ENCODE measurements at regions not wholly inside any gene's neighbourhood (a gene's known extent, or its start where the extent isn't known, plus 50 kb on each side); places are given as distances from the start of the nearest gene placed in this dataset.

DNA sequence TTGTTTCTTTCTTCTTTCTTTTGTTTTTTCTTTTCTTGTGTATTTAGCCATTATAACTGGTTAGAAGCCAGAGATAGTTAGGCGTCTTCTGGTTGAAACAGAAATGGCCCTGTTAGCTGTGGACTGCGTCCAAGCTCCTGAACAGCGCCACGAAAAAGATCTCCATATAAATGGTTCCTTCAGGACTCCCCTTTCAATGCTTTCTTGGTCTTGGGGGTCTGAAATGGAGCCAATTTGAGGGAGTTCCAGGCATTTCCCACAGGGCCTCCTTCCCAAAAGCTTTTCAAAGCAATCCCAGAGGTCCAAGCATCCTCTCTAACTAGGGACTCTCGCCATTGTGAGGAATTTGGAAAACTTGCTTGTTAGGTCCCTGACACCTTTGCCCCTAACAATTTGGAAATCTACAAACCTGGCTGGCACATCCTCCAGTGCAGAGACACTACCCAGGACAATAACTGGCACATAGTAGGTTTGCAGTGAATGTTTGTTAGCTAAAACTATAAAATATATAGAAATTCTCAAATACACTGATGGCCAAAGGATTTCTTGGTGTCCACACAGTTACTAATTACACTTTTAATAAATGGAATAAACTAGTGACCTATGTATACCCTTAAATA, 80.1 kb downstream of the MYCN start:
- H4K20me1 ChIP-seq (ENCODE audit: control insufficient read depth, insufficient read depth, insufficient read length): no peaks in the 10 kb centered on the region
- no peak overlapping the region for H3K56ac ChIP-seq (ENCODE audit: insufficient read length, low read depth, low read length)
- H2BK120ac ChIP-seq (ENCODE audit: low read depth, low read length, poor library complexity, severe bottlenecking): no peak overlapping the region
- no peak overlapping the region for H2BK20ac ChIP-seq (ENCODE audit: low read depth, low read length, poor library complexity, severe bottlenecking)
- H3K14ac ChIP-seq (ENCODE audit: insufficient read depth, low read length): no peak overlapping the region
- no peaks in the 10 kb centered on the region for H3K9me3 ChIP-seq (ENCODE audit: control insufficient read depth, low read depth, low read length)
- Mint-ChIP-seq H3K4me1 (peaks cover 37 to 48% of the 10 kb centered on the region in 2 experiments), H3K4me3 (no peak overlapping the region), H3K27me3 (ENCODE audit: low read depth) (peaks cover 5% of the 10 kb centered on the region), H3K9me3 (no peaks in the 10 kb centered on the region; a peak in 1 of 5 replicates), H3K27ac (no peak overlapping the region), H3K36me3 (ENCODE audit: insufficient read depth in 1 of 3, low read depth in 3 of 3) (no peaks in the 10 kb centered on the region)
- no peaks in the 10 kb centered on the region for H3K79me1 ChIP-seq (ENCODE audit: insufficient read depth, low read depth, low read length, poor library complexity, severe bottlenecking)
- 0 out of 2 replicates have a peak, but pooled peaks cover 2% of the 10 kb centered on the region for H3K4me1 ChIP-seq (ENCODE audit: insufficient read depth, low read length)
- no peak overlapping the region for H2BK12ac ChIP-seq (ENCODE audit: insufficient read length, low read depth, low read length)
- H3K27me3 ChIP-seq (ENCODE audit: insufficient read depth, low read length): no peaks in the 10 kb centered on the region
- H2BK5ac ChIP-seq (ENCODE audit: insufficient read length, low read length): no peak overlapping the region
- no peak overlapping the region for H2AK5ac ChIP-seq (ENCODE audit: insufficient read length, low read length)
- no peak overlapping the region for H2BK15ac ChIP-seq (ENCODE audit: low read depth, low read length)
- TF ChIP-seq, protein P1, sequence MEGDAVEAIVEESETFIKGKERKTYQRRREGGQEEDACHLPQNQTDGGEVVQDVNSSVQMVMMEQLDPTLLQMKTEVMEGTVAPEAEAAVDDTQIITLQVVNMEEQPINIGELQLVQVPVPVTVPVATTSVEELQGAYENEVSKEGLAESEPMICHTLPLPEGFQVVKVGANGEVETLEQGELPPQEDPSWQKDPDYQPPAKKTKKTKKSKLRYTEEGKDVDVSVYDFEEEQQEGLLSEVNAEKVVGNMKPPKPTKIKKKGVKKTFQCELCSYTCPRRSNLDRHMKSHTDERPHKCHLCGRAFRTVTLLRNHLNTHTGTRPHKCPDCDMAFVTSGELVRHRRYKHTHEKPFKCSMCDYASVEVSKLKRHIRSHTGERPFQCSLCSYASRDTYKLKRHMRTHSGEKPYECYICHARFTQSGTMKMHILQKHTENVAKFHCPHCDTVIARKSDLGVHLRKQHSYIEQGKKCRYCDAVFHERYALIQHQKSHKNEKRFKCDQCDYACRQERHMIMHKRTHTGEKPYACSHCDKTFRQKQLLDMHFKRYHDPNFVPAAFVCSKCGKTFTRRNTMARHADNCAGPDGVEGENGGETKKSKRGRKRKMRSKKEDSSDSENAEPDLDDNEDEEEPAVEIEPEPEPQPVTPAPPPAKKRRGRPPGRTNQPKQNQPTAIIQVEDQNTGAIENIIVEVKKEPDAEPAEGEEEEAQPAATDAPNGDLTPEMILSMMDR (conservative IDR thresholded peaks at IDR 0.05): no peak
- no peak overlapping the region for H4K91ac ChIP-seq (ENCODE audit: insufficient read length, low read depth, low read length)
- no peak overlapping the region for H4K8ac ChIP-seq (replicated peaks; ENCODE audit: insufficient read length, low read depth, low read length)
- no peak overlapping the region for H3T11ph ChIP-seq (ENCODE audit: low read length)
- no peak overlapping the region for H3K9ac ChIP-seq (ENCODE audit: extremely low read depth, insufficient read length, low read length)
- H3K18ac ChIP-seq (ENCODE audit: insufficient read length, low read depth, low read length): no peak overlapping the region
- no peak for DNase-seq
- H2AFZ ChIP-seq (ENCODE audit: low read length): no peak overlapping the region
- H3K27ac ChIP-seq (ENCODE audit: insufficient read length, low read depth, low read length): no peak overlapping the region
- H3K79me2 ChIP-seq (ENCODE audit: insufficient read depth, low read length): no peaks in the 10 kb centered on the region
- no peak overlapping the region for H3K4me2 ChIP-seq (ENCODE audit: insufficient read depth, insufficient read length, low read length)
- H3K23ac ChIP-seq (ENCODE audit: insufficient read length, low read depth, low read length): no peak overlapping the region
- WGBS (ENCODE audit: extremely low coverage, insufficient read length, low lambda C conversion rate): no CpG with 5 or more reads among the region's 5 CpGs
- no peak overlapping the region for H3K4ac ChIP-seq (ENCODE audit: low read depth, low read length)
- H3K23me2 ChIP-seq (ENCODE audit: insufficient read length, low read depth, low read length, poor library complexity, severe bottlenecking): peaks cover 2% of the 10 kb centered on the region
- H4K5ac ChIP-seq (ENCODE audit: insufficient read length, low read depth, low read length): no peak overlapping the region

Data from H9 (cell line).